Erythroblast (primary cell): ENCODE measurements at regions not wholly inside any gene's neighbourhood (a gene's known extent, or its start where the extent isn't known, plus 50 kb on each side); places are given as distances from the start of the nearest gene placed in this dataset.

Source experiments
- GATA1 ChIP-seq: IDR thresholded peaks from 2 replicates; pipeline ENCODE4 v1.6.1; 2011; ENCODE audit warnings: low read depth, mild to moderate bottlenecking, control low read depth, low read length, moderate library complexity
- POLR2A ChIP-seq: IDR thresholded peaks from 2 replicates; pipeline ENCODE4 v1.6.1; 2011; ENCODE audit warnings: mild to moderate bottlenecking, low read length

- no peak for TF ChIP-seq POLR2A
- TF ChIP-seq GATA1, result no peak
These were observed 1073.4 kb upstream of the GYPC start for GRCh38 chr2:125582516-125582915.
